Fibroblast of lung (primary cell): ENCODE measurements at regions not wholly inside any gene's neighbourhood (a gene's known extent, or its start where the extent isn't known, plus 50 kb on each side); places are given as distances from the start of the nearest gene placed in this dataset.

Experiments used
- EZH2 ChIP-seq: IDR thresholded peaks from 2 replicates; pipeline ENCODE4 v1.5.1; 2012; ENCODE audit warnings: low read length, control low read depth, mild to moderate bottlenecking; ENCODE audit errors: missing control alignments
- TF ChIP-seq, protein P1 (sequence below), 2 donors: IDR thresholded peaks in 1 of 2; conservative IDR thresholded peaks in 1 of 2; 1 replicate in 1 of 2; 2 replicates in 1 of 2; pipeline ENCODE4 v1.5.1; 2011 to 2012; ENCODE audit warnings: low read length in 2 of 2, control low read depth in 1 of 2, inconsistent platforms in 1 of 2, low read depth in 1 of 2, mild to moderate bottlenecking in 1 of 2

DNA sequence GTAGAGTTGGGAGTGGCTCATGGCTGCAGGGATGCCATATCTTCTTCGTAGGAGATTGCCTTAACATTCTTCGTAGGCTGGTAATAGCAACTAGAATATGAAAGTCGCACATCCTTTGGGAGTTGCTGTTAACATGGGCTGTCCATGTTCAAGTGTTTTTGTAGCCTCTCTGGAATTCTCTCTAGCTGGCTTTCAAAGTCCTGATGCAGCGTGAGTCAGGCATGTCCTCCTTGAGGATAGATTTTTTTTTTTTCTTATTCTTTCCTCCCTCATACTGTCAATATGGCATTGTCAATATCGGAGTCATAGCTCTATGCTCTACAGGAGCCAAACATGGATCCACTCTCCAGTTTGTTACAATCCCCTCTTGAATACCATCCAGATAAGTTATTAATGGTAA is 494.8 kb upstream of the WWC1 start:
- TF ChIP-seq, protein P1, sequence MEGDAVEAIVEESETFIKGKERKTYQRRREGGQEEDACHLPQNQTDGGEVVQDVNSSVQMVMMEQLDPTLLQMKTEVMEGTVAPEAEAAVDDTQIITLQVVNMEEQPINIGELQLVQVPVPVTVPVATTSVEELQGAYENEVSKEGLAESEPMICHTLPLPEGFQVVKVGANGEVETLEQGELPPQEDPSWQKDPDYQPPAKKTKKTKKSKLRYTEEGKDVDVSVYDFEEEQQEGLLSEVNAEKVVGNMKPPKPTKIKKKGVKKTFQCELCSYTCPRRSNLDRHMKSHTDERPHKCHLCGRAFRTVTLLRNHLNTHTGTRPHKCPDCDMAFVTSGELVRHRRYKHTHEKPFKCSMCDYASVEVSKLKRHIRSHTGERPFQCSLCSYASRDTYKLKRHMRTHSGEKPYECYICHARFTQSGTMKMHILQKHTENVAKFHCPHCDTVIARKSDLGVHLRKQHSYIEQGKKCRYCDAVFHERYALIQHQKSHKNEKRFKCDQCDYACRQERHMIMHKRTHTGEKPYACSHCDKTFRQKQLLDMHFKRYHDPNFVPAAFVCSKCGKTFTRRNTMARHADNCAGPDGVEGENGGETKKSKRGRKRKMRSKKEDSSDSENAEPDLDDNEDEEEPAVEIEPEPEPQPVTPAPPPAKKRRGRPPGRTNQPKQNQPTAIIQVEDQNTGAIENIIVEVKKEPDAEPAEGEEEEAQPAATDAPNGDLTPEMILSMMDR (conservative IDR thresholded peaks at IDR 0.05 in 1 of 2, IDR thresholded peaks at IDR 0.05 in 1 of 2; ENCODE audit: low read depth in 1 of 2, low read length in 2 of 2): no peak
- no peak for TF ChIP-seq EZH2
